ENCODE measurements at regions not wholly inside any gene's neighbourhood (a gene's known extent, or its start where the extent isn't known, plus 50 kb on each side); places are given as distances from the start of the nearest gene placed in this dataset.

- no peaks in the 10 kb centered on the region for H3K9me3 ChIP-seq (ENCODE audit: insufficient read depth, low read depth, low read length)
- H3K27me3 ChIP-seq (ENCODE audit: insufficient read depth, low read length), result no peaks in the 10 kb centered on the region
- H4K91ac ChIP-seq (ENCODE audit: low read depth, low read length), result no peak overlapping the region
- H3K23ac ChIP-seq (ENCODE audit: low read length), result no peak overlapping the region
- no peak overlapping the region for H2AFZ ChIP-seq (ENCODE audit: insufficient read depth, low read length, poor library complexity)
- no peaks in the 10 kb centered on the region for H3K79me1 ChIP-seq (ENCODE audit: low read length)
- no peak overlapping the region for H4K12ac ChIP-seq (ENCODE audit: low read depth, low read length)
- no peak overlapping the region for H3K18ac ChIP-seq (ENCODE audit: low read length)
- H2BK120ac ChIP-seq (ENCODE audit: insufficient read depth, low read length, poor library complexity), result no peak overlapping the region
- H2BK5ac ChIP-seq (ENCODE audit: low read depth, low read length, poor library complexity), result no peak overlapping the region
- H3K4me2 ChIP-seq (ENCODE audit: low read length), result no peak overlapping the region
- no peak overlapping the region for H2BK12ac ChIP-seq (ENCODE audit: low read length)
- no peak overlapping the region for H3K27ac ChIP-seq (ENCODE audit: low read depth, low read length)
- H2AK5ac ChIP-seq (ENCODE audit: low read length), result no peak overlapping the region
- H4K8ac ChIP-seq (ENCODE audit: low read depth, low read length), result no peak overlapping the region
- H3K14ac ChIP-seq (ENCODE audit: low read length), result no peak overlapping the region
- H3K9ac ChIP-seq (ENCODE audit: low read length), result no peak overlapping the region
- no peaks in the 10 kb centered on the region for H3K79me2 ChIP-seq (ENCODE audit: control insufficient read depth, insufficient read depth, low read length, poor library complexity)
- DNase-seq, result no peak
- no peak overlapping the region for H3K4ac ChIP-seq (ENCODE audit: low read depth, low read length)
- peaks cover 4% of the 10 kb centered on the region in 2 experiments for H3K4me1 ChIP-seq (ENCODE audit: control insufficient read depth in 1 of 2, insufficient read depth in 2 of 2, low read length in 2 of 2)
- no peak overlapping the region for H3K4me3 ChIP-seq (ENCODE audit: low read depth, low read length)
- no peaks in the 10 kb centered on the region for H3K36me3 ChIP-seq (ENCODE audit: control insufficient read depth in 1 of 2, insufficient read depth in 2 of 2, low read length in 2 of 2)
- WGBS (ENCODE audit: extremely low coverage, insufficient coverage, insufficient read length), result no CpG with 5 or more reads among the region's 11 CpGs
Observed at GRCh38 chr11:44426958-44427357, 117.0 kb upstream of the ALX4 start.

- H3K27ac ChIP-seq (ENCODE audit: low read depth, low read length), result no peak overlapping the region
- no peak for DNase-seq
- H3K23ac ChIP-seq (ENCODE audit: low read length), result no peak overlapping the region
- H3K9me3 ChIP-seq (ENCODE audit: insufficient read depth, low read depth, low read length), result no peaks in the 10 kb centered on the region
- no peak overlapping the region for H3K14ac ChIP-seq (ENCODE audit: low read length)
- H3K4me1 ChIP-seq (ENCODE audit: control insufficient read depth in 1 of 2, insufficient read depth in 2 of 2, low read length in 2 of 2), result peaks cover 4% of the 10 kb centered on the region in 2 experiments
- H2BK5ac ChIP-seq (ENCODE audit: low read depth, low read length, poor library complexity), result no peak overlapping the region
- H3K4ac ChIP-seq (ENCODE audit: low read depth, low read length), result no peak overlapping the region
- no peak overlapping the region for H2BK12ac ChIP-seq (ENCODE audit: low read length)
- no peak overlapping the region for H3K4me2 ChIP-seq (ENCODE audit: low read length)
- no peak overlapping the region for H3K4me3 ChIP-seq (ENCODE audit: low read depth, low read length)
- no peak overlapping the region for H2AK5ac ChIP-seq (ENCODE audit: low read length)
- no peak overlapping the region for H4K12ac ChIP-seq (ENCODE audit: low read depth, low read length)
- no peaks in the 10 kb centered on the region for H3K27me3 ChIP-seq (ENCODE audit: insufficient read depth, low read length)
- no CpG with 5 or more reads among the region's 8 CpGs for WGBS (ENCODE audit: extremely low coverage, insufficient coverage, insufficient read length)
- no peak overlapping the region for H2AFZ ChIP-seq (ENCODE audit: insufficient read depth, low read length, poor library complexity)
- no peaks in the 10 kb centered on the region for H3K36me3 ChIP-seq (ENCODE audit: control insufficient read depth in 1 of 2, insufficient read depth in 2 of 2, low read length in 2 of 2)
- H3K79me2 ChIP-seq (ENCODE audit: control insufficient read depth, insufficient read depth, low read length, poor library complexity), result no peaks in the 10 kb centered on the region
- no peaks in the 10 kb centered on the region for H3K79me1 ChIP-seq (ENCODE audit: low read length)
- no peak overlapping the region for H4K91ac ChIP-seq (ENCODE audit: low read depth, low read length)
- H4K8ac ChIP-seq (ENCODE audit: low read depth, low read length), result no peak overlapping the region
- no peak overlapping the region for H2BK120ac ChIP-seq (ENCODE audit: insufficient read depth, low read length, poor library complexity)
- no peak overlapping the region for H3K18ac ChIP-seq (ENCODE audit: low read length)
- no peak overlapping the region for H3K9ac ChIP-seq (ENCODE audit: low read length)
Observed at GRCh38 chr11:44427432-44427831, 117.5 kb upstream of the ALX4 start.

- H3K4me2 ChIP-seq (ENCODE audit: low read length), result no peak overlapping the region
- no CpG with 5 or more reads among the region's 3 CpGs for WGBS (ENCODE audit: extremely low coverage, insufficient coverage, insufficient read length)
- H3K4me3 ChIP-seq (ENCODE audit: low read depth, low read length), result no peak overlapping the region
- H4K12ac ChIP-seq (ENCODE audit: low read depth, low read length), result no peak overlapping the region
- no peak overlapping the region for H2AK5ac ChIP-seq (ENCODE audit: low read length)
- no peak overlapping the region for H2AFZ ChIP-seq (ENCODE audit: insufficient read depth, low read length, poor library complexity)
- H4K91ac ChIP-seq (ENCODE audit: low read depth, low read length), result no peak overlapping the region
- no peak overlapping the region for H4K8ac ChIP-seq (ENCODE audit: low read depth, low read length)
- no peak for DNase-seq
- H2BK120ac ChIP-seq (ENCODE audit: insufficient read depth, low read length, poor library complexity), result no peak overlapping the region
- H3K27me3 ChIP-seq (ENCODE audit: insufficient read depth, low read length), result no peaks in the 10 kb centered on the region
- no peaks in the 10 kb centered on the region for H3K79me1 ChIP-seq (ENCODE audit: low read length)
- no peak overlapping the region for H3K23ac ChIP-seq (ENCODE audit: low read length)
- H3K9me3 ChIP-seq (ENCODE audit: insufficient read depth, low read depth, low read length), result no peaks in the 10 kb centered on the region
- H3K9ac ChIP-seq (ENCODE audit: low read length), result no peak overlapping the region
- H2BK5ac ChIP-seq (ENCODE audit: low read depth, low read length, poor library complexity), result no peak overlapping the region
- H3K36me3 ChIP-seq (ENCODE audit: control insufficient read depth in 1 of 2, insufficient read depth in 2 of 2, low read length in 2 of 2), result no peaks in the 10 kb centered on the region
- H2BK12ac ChIP-seq (ENCODE audit: low read length), result no peak overlapping the region
- H3K18ac ChIP-seq (ENCODE audit: low read length), result no peak overlapping the region
- H3K79me2 ChIP-seq (ENCODE audit: control insufficient read depth, insufficient read depth, low read length, poor library complexity), result no peaks in the 10 kb centered on the region
- no peak overlapping the region for H3K27ac ChIP-seq (ENCODE audit: low read depth, low read length)
- H3K14ac ChIP-seq (ENCODE audit: low read length), result no peak overlapping the region
- H3K4ac ChIP-seq (ENCODE audit: low read depth, low read length), result no peak overlapping the region
- peaks cover 0 to 2% of the 10 kb centered on the region in 2 experiments for H3K4me1 ChIP-seq (ENCODE audit: control insufficient read depth in 1 of 2, insufficient read depth in 2 of 2, low read length in 2 of 2)
Observed at GRCh38 chr11:44430140-44430539, 120.2 kb upstream of the ALX4 start.

- H3K4me1 ChIP-seq (ENCODE audit: control insufficient read depth in 1 of 2, insufficient read depth in 2 of 2, low read length in 2 of 2), result no peaks in the 10 kb centered on the region
- H4K91ac ChIP-seq (ENCODE audit: low read depth, low read length), result no peak overlapping the region
- H2AK5ac ChIP-seq (ENCODE audit: low read length), result no peak overlapping the region
- H4K12ac ChIP-seq (ENCODE audit: low read depth, low read length), result no peak overlapping the region
- H3K9ac ChIP-seq (ENCODE audit: low read length), result no peak overlapping the region
- H2BK12ac ChIP-seq (ENCODE audit: low read length), result no peak overlapping the region
- H3K18ac ChIP-seq (ENCODE audit: low read length), result no peak overlapping the region
- no peak overlapping the region for H3K4me3 ChIP-seq (ENCODE audit: low read depth, low read length)
- no peak overlapping the region for H4K8ac ChIP-seq (ENCODE audit: low read depth, low read length)
- no peak overlapping the region for H3K4ac ChIP-seq (ENCODE audit: low read depth, low read length)
- H3K14ac ChIP-seq (ENCODE audit: low read length), result no peak overlapping the region
- H3K27me3 ChIP-seq (ENCODE audit: insufficient read depth, low read length), result no peaks in the 10 kb centered on the region
- H3K36me3 ChIP-seq (ENCODE audit: control insufficient read depth in 1 of 2, insufficient read depth in 2 of 2, low read length in 2 of 2), result no peaks in the 10 kb centered on the region
- no peaks in the 10 kb centered on the region for H3K79me1 ChIP-seq (ENCODE audit: low read length)
- H3K79me2 ChIP-seq (ENCODE audit: control insufficient read depth, insufficient read depth, low read length, poor library complexity), result no peaks in the 10 kb centered on the region
- H3K27ac ChIP-seq (ENCODE audit: low read depth, low read length), result no peak overlapping the region
- H2BK5ac ChIP-seq (ENCODE audit: low read depth, low read length, poor library complexity), result no peak overlapping the region
- H3K9me3 ChIP-seq (ENCODE audit: insufficient read depth, low read depth, low read length), result no peaks in the 10 kb centered on the region
- H2AFZ ChIP-seq (ENCODE audit: insufficient read depth, low read length, poor library complexity), result no peak overlapping the region
- no peak overlapping the region for H3K23ac ChIP-seq (ENCODE audit: low read length)
- WGBS (ENCODE audit: extremely low coverage, insufficient coverage, insufficient read length), result no CpG with 5 or more reads among the region's 2 CpGs
- no peak overlapping the region for H2BK120ac ChIP-seq (ENCODE audit: insufficient read depth, low read length, poor library complexity)
- DNase-seq, result no peak
- H3K4me2 ChIP-seq (ENCODE audit: low read length), result no peak overlapping the region
Observed at GRCh38 chr11:44434191-44434590, 124.3 kb upstream of the ALX4 start.

Measured in trophoblast cell (in vitro differentiated cells and primary cell).